ENCODE measurements at regions not wholly inside any gene's neighbourhood (a gene's known extent, or its start where the extent isn't known, plus 50 kb on each side); places are given as distances from the start of the nearest gene placed in this dataset.

- DNase-seq (no peak), ATAC-seq (no peak)
- Histone ChIP-seq H3K27ac (no peak overlapping the region), H3K4me1 (no peaks in the 10 kb centered on the region), H3K4me3 (no peak overlapping the region), H3K36me3 (no peaks in the 10 kb centered on the region), H3K27me3 (no peaks in the 10 kb centered on the region), H3K9me3 (no peaks in the 10 kb centered on the region)
- TF ChIP-seq POLR2A (IDR thresholded peaks at IDR 0.05) = no peak
- TF ChIP-seq, protein P1, sequence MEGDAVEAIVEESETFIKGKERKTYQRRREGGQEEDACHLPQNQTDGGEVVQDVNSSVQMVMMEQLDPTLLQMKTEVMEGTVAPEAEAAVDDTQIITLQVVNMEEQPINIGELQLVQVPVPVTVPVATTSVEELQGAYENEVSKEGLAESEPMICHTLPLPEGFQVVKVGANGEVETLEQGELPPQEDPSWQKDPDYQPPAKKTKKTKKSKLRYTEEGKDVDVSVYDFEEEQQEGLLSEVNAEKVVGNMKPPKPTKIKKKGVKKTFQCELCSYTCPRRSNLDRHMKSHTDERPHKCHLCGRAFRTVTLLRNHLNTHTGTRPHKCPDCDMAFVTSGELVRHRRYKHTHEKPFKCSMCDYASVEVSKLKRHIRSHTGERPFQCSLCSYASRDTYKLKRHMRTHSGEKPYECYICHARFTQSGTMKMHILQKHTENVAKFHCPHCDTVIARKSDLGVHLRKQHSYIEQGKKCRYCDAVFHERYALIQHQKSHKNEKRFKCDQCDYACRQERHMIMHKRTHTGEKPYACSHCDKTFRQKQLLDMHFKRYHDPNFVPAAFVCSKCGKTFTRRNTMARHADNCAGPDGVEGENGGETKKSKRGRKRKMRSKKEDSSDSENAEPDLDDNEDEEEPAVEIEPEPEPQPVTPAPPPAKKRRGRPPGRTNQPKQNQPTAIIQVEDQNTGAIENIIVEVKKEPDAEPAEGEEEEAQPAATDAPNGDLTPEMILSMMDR (IDR thresholded peaks at IDR 0.05 in 4 of 5, conservative IDR thresholded peaks at IDR 0.05 in 1 of 5) = no peak
- in situ Hi-C loops (cut with MboI; ENCODE audit: low sequenced_read_pairs in 4 of 4) (no loop called here), intact Hi-C loops (cut with DNase I; ENCODE audit: low total_unique reads) (no loop called here)
Observed at GRCh38 chr5:109922381-109922995, 232.8 kb downstream of the MAN2A1 start.

DNA sequence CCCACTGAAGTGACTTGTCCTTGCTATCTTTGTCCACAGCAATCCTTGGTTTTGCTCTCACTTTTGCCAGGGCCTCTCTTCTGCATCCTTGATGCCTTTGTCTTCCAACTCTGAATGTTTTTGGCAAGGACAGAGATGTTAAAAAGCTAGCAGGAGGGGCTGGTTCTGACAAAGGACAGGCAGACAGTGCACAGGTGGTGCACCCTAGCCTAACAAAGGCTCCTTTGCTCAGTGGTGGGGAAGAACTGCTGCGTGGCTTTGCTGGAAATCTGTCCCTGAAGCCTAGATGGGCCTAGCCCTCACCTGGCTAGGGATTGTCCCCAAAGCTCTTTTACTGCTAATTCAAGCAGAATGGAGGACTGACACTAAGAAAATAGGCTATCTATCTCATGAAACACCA is 233.5 kb downstream of the MAN2A1 start:
- no peaks in the 10 kb centered on the region for H3K36me3 ChIP-seq
- intact Hi-C loops (cut with DNase I; ENCODE audit: low total_unique reads) = no loop called here
- no peaks in the 10 kb centered on the region for H3K9me3 ChIP-seq
- in situ Hi-C loops (cut with MboI; ENCODE audit: low sequenced_read_pairs in 4 of 4) = no loop called here
- H3K27me3 ChIP-seq = no peaks in the 10 kb centered on the region
- no peaks in the 10 kb centered on the region for H3K4me1 ChIP-seq
- no peak overlapping the region for H3K4me3 ChIP-seq
- no peak for TF ChIP-seq POLR2A (IDR thresholded peaks at IDR 0.05)
- TF ChIP-seq, protein P1 (IDR thresholded peaks at IDR 0.05 in 4 of 5, conservative IDR thresholded peaks at IDR 0.05 in 1 of 5) = no peak
- H3K27ac ChIP-seq = no peak overlapping the region
- ATAC-seq (no peak), DNase-seq (no peak)

- in situ Hi-C loops (cut with MboI; ENCODE audit: low sequenced_read_pairs in 4 of 4) = no loop called here
- no peaks in the 10 kb centered on the region for H3K9me3 ChIP-seq
- H3K4me3 ChIP-seq = no peak overlapping the region
- no peaks in the 10 kb centered on the region for H3K27me3 ChIP-seq
- DNase-seq (no peak), ATAC-seq (no peak)
- TF ChIP-seq POLR2A (IDR thresholded peaks at IDR 0.05) = no peak
- TF ChIP-seq, protein P1 (IDR thresholded peaks at IDR 0.05 in 4 of 5, conservative IDR thresholded peaks at IDR 0.05 in 1 of 5) = no peak
- no peak overlapping the region for H3K27ac ChIP-seq
- intact Hi-C loops (cut with DNase I; ENCODE audit: low total_unique reads) = no loop called here
- H3K4me1 ChIP-seq = no peaks in the 10 kb centered on the region
- no peaks in the 10 kb centered on the region for H3K36me3 ChIP-seq
Observed at GRCh38 chr5:109924237-109925107, 234.7 kb downstream of the MAN2A1 start.

DNA sequence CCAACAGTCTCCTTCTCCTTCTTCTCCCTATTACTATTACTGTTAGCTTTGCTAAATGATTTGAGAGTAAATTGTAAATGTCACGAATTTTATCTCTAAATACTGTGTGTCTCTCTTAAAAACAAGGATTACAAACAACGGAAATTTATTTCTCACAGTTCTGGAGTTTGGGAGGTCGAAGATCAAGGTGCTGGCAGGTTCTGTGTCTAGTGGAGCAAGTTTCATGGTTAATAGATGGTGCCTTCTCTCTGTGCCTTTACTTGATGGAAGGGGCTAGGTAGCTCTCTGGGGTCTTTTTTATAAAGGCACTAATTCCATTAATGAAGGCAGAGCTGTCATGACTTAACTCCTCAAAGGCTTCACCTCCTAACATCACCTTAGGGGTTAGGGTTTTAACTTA is 237.9 kb downstream of the MAN2A1 start:
- TF ChIP-seq, protein P1 (IDR thresholded peaks at IDR 0.05 in 4 of 5, conservative IDR thresholded peaks at IDR 0.05 in 1 of 5) = no peak
- TF ChIP-seq POLR2A (IDR thresholded peaks at IDR 0.05) = no peak
- ATAC-seq = no peak
- Histone ChIP-seq H3K4me1 (no peaks in the 10 kb centered on the region), H3K9me3 (no peaks in the 10 kb centered on the region), H3K36me3 (no peaks in the 10 kb centered on the region), H3K27ac (no peak overlapping the region), H3K27me3 (no peaks in the 10 kb centered on the region), H3K4me3 (no peak overlapping the region)
- DNase-seq = no peak
- in situ Hi-C loops (cut with MboI; ENCODE audit: low sequenced_read_pairs in 4 of 4) = no loop called here
- intact Hi-C loops (cut with DNase I; ENCODE audit: low total_unique reads) = no loop called here
